PC-3 (cell line): ENCODE measurements at regions not wholly inside any gene's neighbourhood (a gene's known extent, or its start where the extent isn't known, plus 50 kb on each side); places are given as distances from the start of the nearest gene placed in this dataset.

ENCODE experiments used
- ATAC-seq: fragments of 200-7000 bp; cut with Tn5 transposase; 2 replicates; pipeline ENCODE4 v1.9.1; 2020; ENCODE audit warnings: mild to moderate bottlenecking, moderate library complexity
- BruUV-seq: library from RNA; stranded (reverse); fragments of 400-500 nt; replicated peaks from 2 replicates; lab custom pipeline; 2021; lab: Mats Ljungman, UMichigan
- CTCF ChIA-PET: fragments of 300-600 bp; sonication (Branson Sonifier 250); formaldehyde crosslinking; loops from one replicate; lab custom pipeline; 2022; ENCODE audit warnings: antibody characterized with exemption; lab: Charles Lee
- POLR2A ChIA-PET: fragments of 300-600 bp; sonication (Branson Sonifier 250); formaldehyde crosslinking; loops from one replicate; lab custom pipeline; 2022; ENCODE audit warnings: antibody characterized with exemption; ENCODE audit not compliant: unreplicated experiment; lab: Charles Lee
- DNase-seq: peaks from one replicate; pipeline ENCODE4 v3.0.0-alpha.2; 2015
- H2AFZ ChIP-seq: fragments of 300-600 bp; sonication (generic); 2 replicates; pipeline ENCODE4 v1.6.0; 2016; ENCODE audit warnings: antibody characterized with exemption, low read length
- H3F3A ChIP-seq: fragments of 300-600 bp; sonication (generic); one replicate; pipeline ENCODE4 v1.6.0; 2017; ENCODE audit warnings: antibody characterized with exemption, low read length, control low read depth, mild to moderate bottlenecking; ENCODE audit not compliant: unreplicated experiment
- H3K27ac ChIP-seq: fragments of 300-600 bp; sonication (generic); 2 replicates; pipeline ENCODE4 v1.5.1; 2016; ENCODE audit warnings: mild to moderate bottlenecking, low read length
- H3K27me3 ChIP-seq: fragments of 300-600 bp; sonication (generic); 2 replicates; pipeline ENCODE4 v1.6.1; 2016; ENCODE audit warnings: low read length, mixed read lengths
- H3K36me3 ChIP-seq: fragments of 300-600 bp; sonication (generic); 2 replicates; pipeline ENCODE4 v1.6.1; 2016; ENCODE audit warnings: low read depth, mixed run types, low read length, mixed read lengths
- H3K4me1 ChIP-seq: fragments of 300-600 bp; sonication (generic); 2 replicates; pipeline ENCODE4 v1.5.1; 2016; ENCODE audit warnings: low read length; ENCODE audit not compliant: insufficient read depth
- H3K4me2 ChIP-seq: fragments of 300-600 bp; sonication (generic); 2 replicates; pipeline ENCODE4 v1.6.0; 2016; ENCODE audit warnings: low read length
- H3K4me3 ChIP-seq: fragments of 300-600 bp; sonication (generic); 2 replicates; pipeline ENCODE4 v1.5.1; 2016; ENCODE audit warnings: mild to moderate bottlenecking, low read length, mixed read lengths
- H3K79me2 ChIP-seq: fragments of 300-600 bp; sonication (generic); 2 replicates; pipeline ENCODE4 v1.6.1; 2017; ENCODE audit warnings: low read length, mixed read lengths
- H3K9ac ChIP-seq: fragments of 300-600 bp; sonication (generic); 2 replicates; pipeline ENCODE4 v1.6.0; 2016; ENCODE audit warnings: mild to moderate bottlenecking, low read length
- H3K9me2 ChIP-seq: fragments of 300-600 bp; sonication (generic); replicated peaks from 2 replicates; pipeline ENCODE4 v1.6.1; 2016; ENCODE audit warnings: mixed run types, low read length, mixed read lengths
- H3K9me3 ChIP-seq: fragments of 300-600 bp; sonication (generic); 2 replicates; pipeline ENCODE4 v1.6.1; 2016; ENCODE audit warnings: low read length, mixed read lengths
- H4K20me1 ChIP-seq: fragments of 300-600 bp; sonication (generic); 2 replicates; pipeline ENCODE4 v1.6.1; 2016; ENCODE audit warnings: low read length, mixed read lengths
- CTCF ChIP-seq: fragments of 300-600 bp; sonication (generic); conservative IDR thresholded peaks from 2 replicates; pipeline ENCODE4 v1.5.1; 2017; ENCODE audit warnings: antibody characterized with exemption, low read depth, mild to moderate bottlenecking, low read length
- EZH2 ChIP-seq: fragments of 300-600 bp; sonication (generic); IDR thresholded peaks from one replicate; pipeline ENCODE4 v1.6.1; 2017; ENCODE audit warnings: antibody characterized with exemption, mild to moderate bottlenecking, low read length; ENCODE audit not compliant: unreplicated experiment
- EZH2phosphoT487 ChIP-seq: fragments of 300-600 bp; sonication (generic); IDR thresholded peaks from 2 replicates; pipeline ENCODE4 v1.6.1; 2018; ENCODE audit warnings: mild to moderate bottlenecking, antibody characterized with exemption, low read length, borderline replicate concordance
- intact Hi-C: fragments of 100-400 bp; cut with micrococcal nuclease; formaldehyde crosslinking; loops from 2 replicates; pipeline ENCODE4 v1.9.0; 2023

DNA sequence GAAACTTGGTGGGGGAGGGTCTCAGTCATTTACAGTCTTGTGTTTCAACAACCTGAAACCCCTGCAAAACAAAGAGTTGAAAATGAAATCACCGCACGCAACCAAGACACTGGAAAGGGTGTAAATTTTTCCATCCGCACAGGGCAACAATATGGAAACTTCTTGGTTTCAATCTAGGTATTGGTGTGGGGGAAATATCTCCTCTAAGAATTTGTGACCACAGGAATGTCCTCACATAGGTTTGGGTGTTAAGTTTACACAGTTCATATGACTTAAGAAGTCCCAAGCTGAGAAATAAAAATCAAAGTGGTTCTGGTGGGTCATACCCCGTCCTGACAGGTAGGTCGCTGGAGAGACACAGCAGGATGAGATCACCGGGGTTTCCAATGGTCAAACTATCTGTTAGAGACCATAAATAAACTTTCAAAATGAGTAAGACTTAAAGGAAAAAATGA lies 51.9 kb upstream of the PIP5K1B start:
- Histone ChIP-seq H3K4me3 (no peak overlapping the region), H3K9me2 (no peaks in the 10 kb centered on the region), H3K4me2 (no peak overlapping the region), H3K9me3 (no peaks in the 10 kb centered on the region), H3F3A (no peaks in the 10 kb centered on the region), H3K9ac (no peak overlapping the region), H3K79me2 (no peaks in the 10 kb centered on the region), H4K20me1 (no peaks in the 10 kb centered on the region), H3K4me1 (peaks cover 19% of the 10 kb centered on the region), H2AFZ (no peak overlapping the region), H3K27ac (no peak overlapping the region), H3K27me3 (peaks cover 36% of the 10 kb centered on the region), H3K36me3 (no peaks in the 10 kb centered on the region)
- no peak for ATAC-seq
- ChIA-PET CTCF (no interaction called here), POLR2A (no interaction called here)
- DNase-seq = no peak
- intact Hi-C loops = no loop called here
- TF ChIP-seq CTCF (no peak), EZH2phosphoT487 (no peak), EZH2 (no peak)
- no TSS peak for BruUV-seq

DNA sequence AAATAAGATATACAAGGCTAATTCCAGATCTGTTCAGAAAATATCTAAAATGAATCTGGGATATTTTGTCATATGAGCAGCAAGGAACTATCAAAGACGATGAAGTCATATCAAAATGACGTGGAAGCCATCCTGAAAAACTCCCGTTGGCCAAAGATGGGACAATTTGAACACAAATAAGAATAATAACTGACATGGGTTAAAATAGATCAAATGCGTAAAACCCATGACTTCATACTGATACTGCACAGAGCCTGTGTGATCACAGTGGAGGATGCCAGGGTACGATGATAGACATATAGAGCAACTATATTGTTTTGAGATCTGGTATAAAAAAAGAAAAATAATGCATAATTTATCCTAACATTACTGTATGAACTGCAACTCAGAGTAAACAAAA lies 51.0 kb upstream of the PIP5K1B start:
- no peak overlapping the region for H3K4me2 ChIP-seq
- no TSS peak for BruUV-seq
- no peaks in the 10 kb centered on the region for H3K36me3 ChIP-seq
- ATAC-seq (no peak), DNase-seq (no peak)
- no peaks in the 10 kb centered on the region for H3F3A ChIP-seq
- no peak overlapping the region for H3K9ac ChIP-seq
- H4K20me1 ChIP-seq = no peaks in the 10 kb centered on the region
- H3K27ac ChIP-seq = no peak overlapping the region
- no peaks in the 10 kb centered on the region for H3K9me3 ChIP-seq
- H3K9me2 ChIP-seq = no peaks in the 10 kb centered on the region
- no peak overlapping the region for H3K4me3 ChIP-seq
- no peaks in the 10 kb centered on the region for H3K79me2 ChIP-seq
- ChIA-PET CTCF (no interaction called here), POLR2A (no interaction called here)
- no peak for TF ChIP-seq EZH2
- no peak for TF ChIP-seq EZH2phosphoT487
- no peak for TF ChIP-seq CTCF
- H3K4me1 ChIP-seq = peaks cover 14% of the 10 kb centered on the region
- H2AFZ ChIP-seq = no peak overlapping the region
- intact Hi-C loops = no loop called here
- peaks cover 41% of the 10 kb centered on the region for H3K27me3 ChIP-seq
